Endothelial cell of umbilical vein (primary cell): ENCODE measurements at regions not wholly inside any gene's neighbourhood (a gene's known extent, or its start where the extent isn't known, plus 50 kb on each side); places are given as distances from the start of the nearest gene placed in this dataset.

Experiments
- BruUV-seq: library from RNA; stranded (reverse); fragments of 400-500 nt; replicated peaks from 2 replicates; lab custom pipeline; 2021; lab: Mats Ljungman, UMichigan
- CTCF ChIA-PET: fragments of 300-600, 350-600 bp; sonication (Branson Sonifier 250); formaldehyde crosslinking; loops from one replicate; lab custom pipeline; 2021; ENCODE audit warnings: antibody characterized with exemption, inconsistent platforms; lab: Charles Lee
- POLR2A ChIA-PET: fragments of 300-600, 350-600 bp; sonication (Branson Sonifier 250); formaldehyde crosslinking; loops from one replicate; lab custom pipeline; 2021; ENCODE audit warnings: antibody characterized with exemption, inconsistent platforms; lab: Charles Lee
- DNase-seq: peaks from one replicate; pipeline ENCODE4 v3.0.0-alpha.2; 2011; ENCODE audit warnings: low read depth, low spot score
- FAIRE-seq: peaks from 2 replicates; lab custom pipeline; 2011; peaks lifted over from hg19 to GRCh38; lab: Jason Lieb, UNC
- H2AFZ ChIP-seq: 2 replicates; pipeline ENCODE4 v1.6.0; 2012; ENCODE audit warnings: low read depth, low read length, control low read depth, inconsistent platforms
- H3K27ac ChIP-seq: 2 replicates; pipeline ENCODE4 v1.5.1; 2011; ENCODE audit warnings: low read depth, mild to moderate bottlenecking, control low read depth, low read length, moderate library complexity; ENCODE audit not compliant: insufficient read depth
- H3K27me3 ChIP-seq, 2 experiments: 2 replicates each; pipeline versions ENCODE4 v1.6.0 to v1.6.1; 2011; ENCODE audit warnings: low read length in 2 of 2, mixed read lengths in 1 of 2; ENCODE audit not compliant: control insufficient read depth in 2 of 2, insufficient read depth in 2 of 2
- H3K36me3 ChIP-seq, 2 experiments: 2 replicates in 1 of 2; 3 replicates in 1 of 2; pipeline ENCODE4 v1.5.1; 2011; ENCODE audit warnings: low read length in 2 of 2, mild to moderate bottlenecking in 1 of 2, moderate library complexity in 1 of 2; ENCODE audit not compliant: control insufficient read depth in 2 of 2, insufficient read depth in 2 of 2; ENCODE audit errors: extremely low read depth in 1 of 2
- H3K4me1 ChIP-seq: 3 replicates; pipeline ENCODE4 v1.5.1; 2011; ENCODE audit warnings: mild to moderate bottlenecking, low read length; ENCODE audit not compliant: control insufficient read depth, insufficient read depth; ENCODE audit errors: extremely low read depth
- H3K4me2 ChIP-seq: 2 replicates; pipeline ENCODE4 v1.6.1; 2011; ENCODE audit warnings: low read length, control low read depth, mixed read lengths; ENCODE audit not compliant: insufficient read depth
- H3K4me3 ChIP-seq, 3 experiments: fragments of 200-600 bp in 1 of 3; sonication (generic), shearing (Covaris generic) in 1 of 3; replicated peaks in 1 of 3; 2 replicates each; pipeline ENCODE4 v1.5.1; 2011 to 2016; ENCODE audit warnings: control low read depth in 3 of 3, low read length in 3 of 3, mild to moderate bottlenecking in 2 of 3, inconsistent platforms in 1 of 3, low read depth in 1 of 3, moderate library complexity in 1 of 3; ENCODE audit not compliant: insufficient read depth in 1 of 3
- H3K79me2 ChIP-seq: 2 replicates; pipeline ENCODE4 v1.6.0; 2012; ENCODE audit warnings: low read length, inconsistent platforms; ENCODE audit not compliant: control insufficient read depth, insufficient read depth
- H3K9ac ChIP-seq: replicated peaks from 2 replicates; pipeline ENCODE3; 2011; ENCODE audit warnings: low read length, control low read depth; ENCODE audit not compliant: insufficient read depth; ENCODE audit errors: extremely low read depth
- H3K9me1 ChIP-seq: replicated peaks from 3 replicates; pipeline ENCODE4 v1.6.0; 2011; ENCODE audit warnings: mild to moderate bottlenecking, low read length; ENCODE audit not compliant: control insufficient read depth, insufficient read depth; ENCODE audit errors: extremely low read depth
- H3K9me3 ChIP-seq: replicated peaks from 2 replicates; pipeline ENCODE4 v1.5.1; 2012; ENCODE audit warnings: low read length, inconsistent platforms; ENCODE audit not compliant: control insufficient read depth, insufficient read depth
- H4K20me1 ChIP-seq: replicated peaks from 2 replicates; pipeline ENCODE3; 2011; ENCODE audit warnings: mild to moderate bottlenecking, low read length; ENCODE audit not compliant: control insufficient read depth, insufficient read depth; ENCODE audit errors: extremely low read depth
- EZH2 ChIP-seq: IDR thresholded peaks from 2 replicates; pipeline ENCODE4 v1.6.1; 2012; ENCODE audit warnings: borderline replicate concordance, low read depth, mild to moderate bottlenecking, moderate library complexity, low read length, inconsistent platforms; ENCODE audit not compliant: severe bottlenecking
- FOS ChIP-seq: IDR thresholded peaks from 2 replicates; pipeline ENCODE4 v1.6.1; 2011; ENCODE audit warnings: mild to moderate bottlenecking, low read length, moderate library complexity, borderline replicate concordance; ENCODE audit not compliant: insufficient read depth
- GATA2 ChIP-seq: IDR thresholded peaks from 2 replicates; pipeline ENCODE4 v1.7.0; 2011; ENCODE audit warnings: low read depth, mild to moderate bottlenecking, moderate library complexity, mixed read lengths, low read length; ENCODE audit not compliant: insufficient read length, insufficient read depth
- JUN ChIP-seq: IDR thresholded peaks from 2 replicates; pipeline ENCODE4 v1.6.1; 2011; ENCODE audit warnings: borderline replicate concordance, low read depth; ENCODE audit not compliant: insufficient read length, insufficient read depth
- MYC ChIP-seq: IDR thresholded peaks from one replicate; pipeline ENCODE4 v1.6.1; 2011; ENCODE audit warnings: mild to moderate bottlenecking, low read depth, low read length
- POLR2A ChIP-seq: IDR thresholded peaks from 2 replicates; pipeline ENCODE4 v1.6.1; 2012; ENCODE audit warnings: low read depth, mild to moderate bottlenecking, control low read depth, low read length
- POLR2AphosphoS5 ChIP-seq: IDR thresholded peaks from 2 replicates; pipeline ENCODE4 v1.6.1; 2012; ENCODE audit warnings: low read depth, mild to moderate bottlenecking, control low read depth, low read length, moderate library complexity; ENCODE audit not compliant: insufficient read depth
- dilution Hi-C: fragments of 300-500 bp; cut with MboI; formaldehyde crosslinking; loops from one replicate; pipeline ENCODE4 v1.15.0; 2019; ENCODE audit warnings: low sequenced_read_pairs; ENCODE audit not compliant: extremely low pct_ligation_motif_present
- intact Hi-C: fragments of 100-400 bp; cut with micrococcal nuclease; formaldehyde crosslinking; loops from one replicate; pipeline ENCODE4 v1.10.0; 2022
- TF ChIP-seq, protein P1 (sequence below), 2 donors: IDR thresholded peaks; 1 replicate in 1 of 2; 2 replicates in 1 of 2; pipeline ENCODE4 v1.5.1; 2011; ENCODE audit warnings: low read length in 2 of 2, mild to moderate bottlenecking in 2 of 2, moderate library complexity in 2 of 2, control low read depth in 1 of 2, inconsistent platforms in 1 of 2, low read depth in 1 of 2; ENCODE audit not compliant: insufficient read depth in 1 of 2; ENCODE audit errors: extremely low read depth in 1 of 2
- TF ChIP-seq, protein P2 (sequence below): IDR thresholded peaks from 2 replicates; pipeline ENCODE4 v1.6.1; 2011; ENCODE audit not compliant: insufficient read depth, insufficient read length

DNA sequence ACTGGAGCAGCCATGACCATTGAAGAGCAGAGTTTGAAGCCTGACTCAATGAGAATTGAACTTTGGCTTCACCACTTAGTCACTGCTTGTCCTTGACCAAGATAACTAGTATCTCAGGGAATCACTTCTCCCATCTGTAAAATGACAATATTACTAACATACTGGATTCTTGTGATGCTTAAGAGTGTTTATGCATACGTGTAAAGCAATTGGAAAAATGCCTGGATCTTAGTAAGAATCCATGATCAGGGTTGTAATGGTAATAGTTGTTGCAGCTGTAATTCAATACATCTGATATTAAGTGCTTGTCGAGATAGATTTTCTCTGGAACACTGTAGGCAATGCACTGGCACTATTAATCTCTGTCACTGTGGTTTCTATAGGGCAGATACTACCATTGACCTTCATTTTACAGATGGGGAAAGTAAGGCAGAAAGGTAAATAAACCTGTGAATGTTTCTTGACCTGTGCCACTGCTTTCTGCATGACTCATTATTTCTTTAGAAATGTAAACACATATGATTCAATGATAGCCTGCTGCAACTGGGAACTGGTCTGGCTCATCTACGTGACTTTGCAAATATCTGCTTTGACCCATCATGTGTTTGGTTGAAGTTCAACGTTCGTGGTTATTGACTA, 662.5 kb downstream of the PLA2G4A start:
- Histone ChIP-seq H3K27me3 (no peaks in the 10 kb centered on the region), H3K27ac (no peak overlapping the region), H3K4me3 (no peak overlapping the region), H3K36me3 (no peaks in the 10 kb centered on the region), H3K9ac (no peak overlapping the region), H3K79me2 (no peaks in the 10 kb centered on the region), H3K4me1 (no peaks in the 10 kb centered on the region), H4K20me1 (no peaks in the 10 kb centered on the region), H3K9me3 (no peaks in the 10 kb centered on the region), H2AFZ (no peak overlapping the region), H3K4me2 (no peak overlapping the region), H3K9me1 (no peaks in the 10 kb centered on the region)
- ChIA-PET POLR2A (no interaction called here), CTCF (interaction anchor here (1.0 kb wide), 1 partner anchor 440 kb away, joined by 3 read pairs; no protein-coding TSS in a partner anchor)
- no peak for TF ChIP-seq POLR2AphosphoS5
- TF ChIP-seq, protein P1, sequence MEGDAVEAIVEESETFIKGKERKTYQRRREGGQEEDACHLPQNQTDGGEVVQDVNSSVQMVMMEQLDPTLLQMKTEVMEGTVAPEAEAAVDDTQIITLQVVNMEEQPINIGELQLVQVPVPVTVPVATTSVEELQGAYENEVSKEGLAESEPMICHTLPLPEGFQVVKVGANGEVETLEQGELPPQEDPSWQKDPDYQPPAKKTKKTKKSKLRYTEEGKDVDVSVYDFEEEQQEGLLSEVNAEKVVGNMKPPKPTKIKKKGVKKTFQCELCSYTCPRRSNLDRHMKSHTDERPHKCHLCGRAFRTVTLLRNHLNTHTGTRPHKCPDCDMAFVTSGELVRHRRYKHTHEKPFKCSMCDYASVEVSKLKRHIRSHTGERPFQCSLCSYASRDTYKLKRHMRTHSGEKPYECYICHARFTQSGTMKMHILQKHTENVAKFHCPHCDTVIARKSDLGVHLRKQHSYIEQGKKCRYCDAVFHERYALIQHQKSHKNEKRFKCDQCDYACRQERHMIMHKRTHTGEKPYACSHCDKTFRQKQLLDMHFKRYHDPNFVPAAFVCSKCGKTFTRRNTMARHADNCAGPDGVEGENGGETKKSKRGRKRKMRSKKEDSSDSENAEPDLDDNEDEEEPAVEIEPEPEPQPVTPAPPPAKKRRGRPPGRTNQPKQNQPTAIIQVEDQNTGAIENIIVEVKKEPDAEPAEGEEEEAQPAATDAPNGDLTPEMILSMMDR (IDR thresholded peaks at IDR 0.05; ENCODE audit: extremely low read depth in 1 of 2, insufficient read depth in 1 of 2, low read depth in 1 of 2, low read length in 2 of 2): no peak
- TF ChIP-seq JUN: no peak
- TF ChIP-seq, protein P2, sequence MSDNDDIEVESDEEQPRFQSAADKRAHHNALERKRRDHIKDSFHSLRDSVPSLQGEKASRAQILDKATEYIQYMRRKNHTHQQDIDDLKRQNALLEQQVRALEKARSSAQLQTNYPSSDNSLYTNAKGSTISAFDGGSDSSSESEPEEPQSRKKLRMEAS: no peak
- TF ChIP-seq EZH2: no peak
- TF ChIP-seq GATA2: no peak
- TF ChIP-seq MYC: no peak
- no peak for TF ChIP-seq FOS
- no peak for TF ChIP-seq POLR2A
- DNase-seq (peak; percentile 6), FAIRE-seq (no peak)
- intact Hi-C loops (no loop called here), dilution Hi-C loops (no loop called here)
- BruUV-seq: no TSS peak
